AG09309 (cell line): ENCODE measurements at regions not wholly inside any gene's neighbourhood (a gene's known extent, or its start where the extent isn't known, plus 50 kb on each side); places are given as distances from the start of the nearest gene placed in this dataset.

ENCODE experiments used
- DNase-seq: peaks from one replicate; pipeline ENCODE4 v3.0.0-alpha.2; 2010; ENCODE audit warnings: low read depth
- H3K4me3 ChIP-seq: 2 replicates; pipeline ENCODE4 v1.5.1; 2011; ENCODE audit warnings: mild to moderate bottlenecking, low read depth, low read length, moderate library complexity; ENCODE audit not compliant: control insufficient read depth
- CTCF ChIP-seq: IDR thresholded peaks from 2 replicates; pipeline ENCODE4 v1.5.1; 2011; ENCODE audit warnings: mild to moderate bottlenecking, low read depth, low read length, inconsistent platforms; ENCODE audit not compliant: insufficient read depth, control insufficient read depth; ENCODE audit errors: missing control alignments

GRCh38 chr18:52077251-52077983, 262.6 kb upstream of the DCC start:
- TF ChIP-seq CTCF = no peak
- no peak overlapping the region for H3K4me3 ChIP-seq
- no peak for DNase-seq

- no peak for TF ChIP-seq CTCF
- no peak for DNase-seq
Measured at GRCh38 chr18:52082246-52082645, 257.8 kb upstream of the DCC start.

GRCh38 chr18:52087140-52087539, 252.9 kb upstream of the DCC start:
- no peak for DNase-seq
- no peak overlapping the region for H3K4me3 ChIP-seq
- TF ChIP-seq CTCF = no peak

More at GRCh38 chr18:52082246-52082645, 257.8 kb upstream of the DCC start:
- H3K4me3 ChIP-seq = no peak overlapping the region

- TF ChIP-seq CTCF = no peak
- no peak overlapping the region for H3K4me3 ChIP-seq
- no peak for DNase-seq
Measured at GRCh38 chr18:52090005-52090404, 250.0 kb upstream of the DCC start.

- TF ChIP-seq CTCF = no peak
- no peak overlapping the region for H3K4me3 ChIP-seq
- DNase-seq = no peak
Measured at GRCh38 chr18:52093171-52093570, 246.8 kb upstream of the DCC start.

- DNase-seq = no peak
- no peak overlapping the region for H3K4me3 ChIP-seq
- no peak for TF ChIP-seq CTCF
Measured at GRCh38 chr18:52118684-52119083, 221.3 kb upstream of the DCC start.
